Epithelial cell of proximal tubule (primary cell): ENCODE measurements at regions not wholly inside any gene's neighbourhood (a gene's known extent, or its start where the extent isn't known, plus 50 kb on each side); places are given as distances from the start of the nearest gene placed in this dataset.

ENCODE experiments used
- DNase-seq: peaks from one replicate; pipeline ENCODE4 v3.0.0-alpha.2; 2011; ENCODE audit warnings: low read depth
- H3K4me3 ChIP-seq: 2 replicates; pipeline ENCODE4 v1.5.1; 2011; ENCODE audit warnings: low read depth, mild to moderate bottlenecking, low read length
- CTCF ChIP-seq: conservative IDR thresholded peaks from 2 replicates; pipeline ENCODE4 v1.5.1; 2012; ENCODE audit warnings: low read depth, mild to moderate bottlenecking, low read length

DNA sequence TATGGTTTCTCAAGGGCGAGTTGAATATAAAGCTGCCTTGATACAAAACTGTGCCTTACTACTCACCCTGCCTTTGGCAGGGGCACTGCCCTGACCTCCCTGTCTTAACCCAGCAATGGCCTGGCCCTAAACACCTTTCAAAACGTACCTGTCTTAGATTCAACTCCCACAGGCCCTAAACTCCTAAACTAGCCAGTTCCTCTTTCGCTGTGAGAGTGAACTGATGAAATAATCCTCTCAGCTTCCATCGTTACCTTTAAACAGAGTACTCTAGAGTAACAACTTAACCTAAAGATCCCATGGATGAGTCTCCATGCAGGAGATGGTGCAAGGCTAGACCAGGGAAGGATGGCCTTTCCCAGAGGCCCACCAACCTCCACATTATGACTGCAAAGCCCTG, 133.0 kb upstream of the THBS1 start:
- no peak for TF ChIP-seq CTCF
- no peak overlapping the region for H3K4me3 ChIP-seq
- no peak for DNase-seq

GRCh38 chr15:39448409-39448808, 132.5 kb upstream of the THBS1 start:
- no peak for TF ChIP-seq CTCF

GRCh38 chr15:39451121-39451688, 129.7 kb upstream of the THBS1 start:
- no peak for DNase-seq
- no peak for TF ChIP-seq CTCF

More at GRCh38 chr15:39448409-39448808, 132.5 kb upstream of the THBS1 start:
- H3K4me3 ChIP-seq: no peak overlapping the region
- no peak for DNase-seq

DNA sequence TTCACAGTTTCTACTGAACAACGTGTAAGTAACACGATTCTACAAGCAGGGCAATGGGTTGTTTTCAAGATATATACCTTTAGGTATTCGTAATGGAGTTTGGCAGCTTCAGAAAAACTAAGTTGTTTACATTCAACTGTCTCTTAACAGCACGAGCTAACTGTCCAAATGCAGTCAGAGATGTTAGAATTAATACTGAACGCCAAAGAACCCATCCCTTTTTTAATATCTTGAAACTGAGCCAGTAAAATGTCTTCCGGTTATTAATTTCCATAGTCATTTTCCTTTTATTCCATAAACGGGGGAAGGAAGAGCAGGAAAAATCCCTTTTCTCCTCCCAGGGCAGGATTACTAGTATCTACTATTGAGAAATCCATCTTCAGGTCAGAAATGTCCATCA, 129.0 kb upstream of the THBS1 start:
- no peak for TF ChIP-seq CTCF
- DNase-seq: no peak
- H3K4me3 ChIP-seq: no peak overlapping the region

More at GRCh38 chr15:39451121-39451688, 129.7 kb upstream of the THBS1 start:
- no peak overlapping the region for H3K4me3 ChIP-seq

- DNase-seq: no peak
- TF ChIP-seq CTCF: no peak
- H3K4me3 ChIP-seq: no peak overlapping the region
Measured at GRCh38 chr15:39453620-39454019, 127.3 kb upstream of the THBS1 start.

DNA sequence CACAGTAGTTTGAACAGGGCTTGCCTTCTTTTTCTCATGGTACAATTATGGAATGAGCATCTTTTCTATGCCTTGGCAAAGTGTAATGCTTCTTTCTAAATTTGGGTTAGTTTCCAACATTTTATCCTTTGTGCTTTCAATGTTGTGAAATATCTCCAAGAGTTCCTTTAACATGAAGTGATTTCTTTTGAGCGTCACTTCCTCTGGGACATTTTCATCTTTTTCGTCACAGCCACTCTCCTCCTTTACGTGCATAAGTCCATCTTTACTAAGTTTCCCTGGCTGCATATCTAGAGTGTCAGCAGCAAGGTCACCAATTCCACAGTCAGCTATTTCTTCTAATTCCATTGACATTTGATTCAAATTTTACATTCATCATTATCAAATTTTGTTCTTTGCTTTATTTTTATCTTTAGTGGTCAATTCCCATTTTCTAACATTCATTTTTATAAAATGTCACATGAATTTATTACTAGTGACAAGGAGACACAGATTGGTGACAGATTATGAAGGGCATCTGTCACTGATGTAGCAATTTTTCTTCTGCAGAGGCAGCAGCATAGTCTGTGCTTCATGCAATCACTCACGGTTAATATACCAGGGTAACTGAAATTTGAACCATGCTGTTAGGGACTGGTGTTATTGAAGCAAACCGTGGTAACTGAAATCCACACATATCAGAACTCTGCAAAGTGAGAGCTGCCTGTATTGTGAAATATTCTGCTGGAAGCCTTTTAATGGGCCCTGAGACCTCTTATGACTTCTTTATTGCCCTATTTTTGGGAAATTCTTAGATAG, 126.5 kb upstream of the THBS1 start:
- H3K4me3 ChIP-seq: no peak overlapping the region
- no peak for DNase-seq
- no peak for TF ChIP-seq CTCF
